ENCODE measurements at regions not wholly inside any gene's neighbourhood (a gene's known extent, or its start where the extent isn't known, plus 50 kb on each side); places are given as distances from the start of the nearest gene placed in this dataset.
A peak's percentile ranks its signal among the peaks of the same experiment; 100 is the strongest.

GRCh38 chr17:55843785-55844184 is 92.9 kb downstream of the PCTP start:
- 85 to 91% methylated on average over 3 of the region's 3 CpGs for WGBS, 2 donors
- no peak for TF ChIP-seq CTCF (IDR thresholded peaks at IDR 0.05)
- H3K27me3 ChIP-seq: no peaks in the 10 kb centered on the region
- no peaks in the 10 kb centered on the region for H3K36me3 ChIP-seq (ENCODE audit: low read depth, missing control alignments)
- no peak for DNase-seq
- H3K4me1 ChIP-seq: peaks cover 4% of the 10 kb centered on the region
- H3K4me3 ChIP-seq: no peak overlapping the region
- H3K27ac ChIP-seq: no peak overlapping the region
- intact Hi-C loops (cut with DNase I; ENCODE audit: low total_unique reads): no loop called here
- no peaks in the 10 kb centered on the region for H3K9me3 ChIP-seq

- H3K4me3 ChIP-seq: peak overlapping the region; percentile 33 to 35
- intact Hi-C loops (cut with DNase I; ENCODE audit: low total_unique reads): no loop called here
- H3K9me3 ChIP-seq: no peaks in the 10 kb centered on the region
- H3K27ac ChIP-seq: no peak overlapping the region
- peak; percentile 68 for DNase-seq
- WGBS, 2 donors: 0 to 3% methylated on average over 26 to 32 of the region's 32 CpGs
- no peaks in the 10 kb centered on the region for H3K27me3 ChIP-seq
- peak in 2 of 3 experiments; percentile 39 to 58 for TF ChIP-seq CTCF (IDR thresholded peaks at IDR 0.05)
- TF ChIP-seq POLR2A (IDR thresholded peaks at IDR 0.05): no peak
- peaks cover 4% of the 10 kb centered on the region for H3K4me1 ChIP-seq
- H3K36me3 ChIP-seq (ENCODE audit: low read depth, missing control alignments): no peaks in the 10 kb centered on the region
Observed at GRCh38 chr17:55845385-55845784, 94.5 kb downstream of the PCTP start.

- Histone ChIP-seq H3K27ac (no peak overlapping the region), H3K9me3 (no peaks in the 10 kb centered on the region), H3K4me3 (no peak overlapping the region), H3K27me3 (no peaks in the 10 kb centered on the region), H3K4me1 (peaks cover 4% of the 10 kb centered on the region), H3K36me3 (ENCODE audit: low read depth, missing control alignments) (no peaks in the 10 kb centered on the region)
- DNase-seq: no peak
- TF ChIP-seq CTCF (IDR thresholded peaks at IDR 0.05) (no peak), POLR2A (IDR thresholded peaks at IDR 0.05) (no peak)
- intact Hi-C loops (cut with DNase I; ENCODE audit: low total_unique reads): no loop called here
Observed at GRCh38 chr17:55846745-55847144, 95.9 kb downstream of the PCTP start.

GRCh38 chr17:55852734-55853133 is 101.9 kb downstream of the PCTP start:
- TF ChIP-seq CTCF (IDR thresholded peaks at IDR 0.05) (no peak), POLR2A (IDR thresholded peaks at IDR 0.05) (no peak)
- no peaks in the 10 kb centered on the region for H3K4me1 ChIP-seq
- no peaks in the 10 kb centered on the region for H3K36me3 ChIP-seq (ENCODE audit: low read depth, missing control alignments)
- intact Hi-C loops (cut with DNase I; ENCODE audit: low total_unique reads): no loop called here
- no peak overlapping the region for H3K27ac ChIP-seq
- DNase-seq: no peak
- H3K9me3 ChIP-seq: no peaks in the 10 kb centered on the region
- H3K4me3 ChIP-seq: no peak overlapping the region
- no peaks in the 10 kb centered on the region for H3K27me3 ChIP-seq

- no peaks in the 10 kb centered on the region for H3K4me1 ChIP-seq
- no peaks in the 10 kb centered on the region for H3K9me3 ChIP-seq
- H3K27me3 ChIP-seq: no peaks in the 10 kb centered on the region
- WGBS, 2 donors: 53 to 55% methylated on average over 2 of the region's 2 CpGs
- intact Hi-C loops (cut with DNase I; ENCODE audit: low total_unique reads): no loop called here
- no peak overlapping the region for H3K27ac ChIP-seq
- no peak for DNase-seq
- no peak overlapping the region for H3K4me3 ChIP-seq
- no peaks in the 10 kb centered on the region for H3K36me3 ChIP-seq (ENCODE audit: low read depth, missing control alignments)
- no peak for TF ChIP-seq CTCF (IDR thresholded peaks at IDR 0.05)
- no peak for TF ChIP-seq POLR2A (IDR thresholded peaks at IDR 0.05)
Observed at GRCh38 chr17:55859301-55859795, 108.5 kb downstream of the PCTP start.

All from testis (tissue), 2 donors.